ENCODE measurements at regions not wholly inside any gene's neighbourhood (a gene's known extent, or its start where the extent isn't known, plus 50 kb on each side); places are given as distances from the start of the nearest gene placed in this dataset.

DNA sequence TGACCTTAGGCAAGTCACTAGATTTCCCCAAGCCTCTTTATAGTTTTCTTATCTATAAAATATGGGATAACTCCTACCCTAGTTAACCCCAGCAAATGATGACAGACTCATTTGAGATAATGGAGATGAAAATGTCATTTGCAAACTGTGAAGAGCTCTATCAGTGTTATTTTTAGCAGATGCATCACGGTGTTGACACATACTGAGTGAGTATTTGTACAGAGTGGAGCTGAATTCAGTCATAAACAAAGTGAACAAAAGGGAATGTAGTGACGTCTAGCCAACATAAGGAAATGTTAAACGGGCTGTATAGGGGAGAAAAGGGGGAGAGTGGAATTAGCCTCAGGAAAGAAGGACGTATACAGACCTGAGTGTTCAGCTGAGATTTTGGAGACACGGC lies 75.9 kb downstream of the NMUR2 start:
- no peak for ATAC-seq
- FAIRE-seq, result no peak
- DNase-seq (ENCODE audit: low read depth in 1 of 2, low spot score in 1 of 2), result no peak
- Histone ChIP-seq H3K27ac (no peak overlapping the region), H3K9me3 (no peaks in the 10 kb centered on the region), H3K4me3 (no peak overlapping the region), H3K4me1 (no peaks in the 10 kb centered on the region), H3K4me2 (no peak overlapping the region)
- ChIA-PET POLR2A (no interaction called here), CTCF (no interaction called here)
- WGBS (ENCODE audit: missing lambda C conversion rate), result under 1% methylated on average over 5 of the region's 5 CpGs
- no peak for TF ChIP-seq RARB (CRISPR knock-in tag; IDR thresholded peaks at IDR 0.05)
- TF ChIP-seq NPAS2 (CRISPR knock-in tag; IDR thresholded peaks at IDR 0.05; ENCODE audit: borderline replicate concordance), result no peak
- TF ChIP-seq RCOR1 (IDR thresholded peaks at IDR 0.05; ENCODE audit: low read depth, low read length), result no peak
- TF ChIP-seq KDM5A (IDR thresholded peaks at IDR 0.05), result no peak
- no peak for TF ChIP-seq JUNB (IDR thresholded peaks at IDR 0.05)
- TF ChIP-seq HDAC2 (IDR thresholded peaks at IDR 0.05), result no peak

DNA sequence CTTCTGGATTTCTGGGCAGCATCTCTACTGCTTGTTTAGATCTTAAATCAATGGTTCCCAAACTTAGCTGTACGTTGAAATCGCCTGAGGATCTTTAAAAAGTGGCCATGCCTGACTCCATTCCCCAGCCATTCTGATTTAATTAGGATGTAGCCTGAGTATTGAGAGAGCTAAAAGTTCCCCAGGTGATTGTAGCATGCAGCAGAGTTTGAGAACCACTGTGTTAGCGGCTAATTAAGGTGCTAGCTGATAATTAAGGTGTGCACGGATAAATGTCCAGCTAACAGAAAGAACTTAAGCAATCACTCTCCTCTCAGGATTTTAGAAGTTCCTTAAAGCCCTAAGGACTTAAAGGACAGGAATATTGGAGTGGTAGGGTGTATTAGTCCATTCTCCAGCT lies 89.1 kb downstream of the NMUR2 start:
- H3K4me2 ChIP-seq, result no peak overlapping the region
- no peak for ATAC-seq
- ChIA-PET CTCF (no interaction called here), POLR2A (no interaction called here)
- H3K9me3 ChIP-seq, result no peaks in the 10 kb centered on the region
- FAIRE-seq, result no peak
- no peaks in the 10 kb centered on the region for H3K4me1 ChIP-seq
- H3K27ac ChIP-seq, result no peak overlapping the region
- H3K4me3 ChIP-seq, result no peak overlapping the region
- 4% methylated on average over 4 of the region's 4 CpGs for WGBS (ENCODE audit: missing lambda C conversion rate)
- TF ChIP-seq, protein P1, sequence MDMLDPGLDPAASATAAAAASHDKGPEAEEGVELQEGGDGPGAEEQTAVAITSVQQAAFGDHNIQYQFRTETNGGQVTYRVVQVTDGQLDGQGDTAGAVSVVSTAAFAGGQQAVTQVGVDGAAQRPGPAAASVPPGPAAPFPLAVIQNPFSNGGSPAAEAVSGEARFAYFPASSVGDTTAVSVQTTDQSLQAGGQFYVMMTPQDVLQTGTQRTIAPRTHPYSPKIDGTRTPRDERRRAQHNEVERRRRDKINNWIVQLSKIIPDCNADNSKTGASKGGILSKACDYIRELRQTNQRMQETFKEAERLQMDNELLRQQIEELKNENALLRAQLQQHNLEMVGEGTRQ (IDR thresholded peaks at IDR 0.05), result no peak
- TF ChIP-seq CEBPB (IDR thresholded peaks at IDR 0.05) (no peak), NR3C1 (IDR thresholded peaks at IDR 0.05) (no peak), CHD4 (IDR thresholded peaks at IDR 0.05; ENCODE audit: borderline replicate concordance) (no peak), MAFK (IDR thresholded peaks at IDR 0.05; ENCODE audit: partially characterized antibody) (no peak), ZC3H11A (IDR thresholded peaks at IDR 0.05) (no peak), GATA3 (IDR thresholded peaks at IDR 0.05; ENCODE audit: borderline replicate concordance) (no peak), SREBF2 (IDR thresholded peaks at IDR 0.05) (no peak), FOSB (CRISPR knock-in tag; IDR thresholded peaks at IDR 0.05) (no peak), SMC3 (IDR thresholded peaks at IDR 0.05) (no peak), CTCF (IDR thresholded peaks at IDR 0.05) (no peak), CBX2 (IDR thresholded peaks at IDR 0.05; ENCODE audit: borderline replicate concordance, low read depth) (no peak), ESRRA (IDR thresholded peaks at IDR 0.05; ENCODE audit: borderline replicate concordance, low read length) (no peak), MAX (IDR thresholded peaks at IDR 0.05) (no peak), ATOH8 (CRISPR knock-in tag; IDR thresholded peaks at IDR 0.05; ENCODE audit: low read depth) (no peak), FOXS1 (CRISPR knock-in tag; IDR thresholded peaks at IDR 0.05) (no peak), EHMT2 (IDR thresholded peaks at IDR 0.05; ENCODE audit: low read depth) (no peak)
- no peak for DNase-seq (ENCODE audit: low read depth in 1 of 2, low spot score in 1 of 2)

- Histone ChIP-seq H3K27ac (no peak overlapping the region), H3K9me3 (no peaks in the 10 kb centered on the region), H3K4me1 (no peaks in the 10 kb centered on the region), H3K4me2 (no peak overlapping the region), H3K4me3 (no peak overlapping the region)
- TF ChIP-seq HOXA7 (CRISPR knock-in tag; IDR thresholded peaks at IDR 0.05) (no peak), CBX8 (IDR thresholded peaks at IDR 0.05) (no peak), MAFK (IDR thresholded peaks at IDR 0.05; ENCODE audit: partially characterized antibody) (no peak), EHF (CRISPR knock-in tag; IDR thresholded peaks at IDR 0.05) (no peak), JUN (IDR thresholded peaks at IDR 0.05) (no peak), FOSB (CRISPR knock-in tag; IDR thresholded peaks at IDR 0.05) (no peak)
- no peak for FAIRE-seq
- DNase-seq (ENCODE audit: low read depth in 1 of 2, low spot score in 1 of 2), result no peak
- 0% methylated on average over 1 of the region's 1 CpG for WGBS (ENCODE audit: missing lambda C conversion rate)
- no peak for ATAC-seq
- ChIA-PET POLR2A (no interaction called here), CTCF (no interaction called here)
Measured at GRCh38 chr5:152314196-152314829, 90.8 kb downstream of the NMUR2 start.
